ENCODE measurements at regions not wholly inside any gene's neighbourhood (a gene's known extent, or its start where the extent isn't known, plus 50 kb on each side); places are given as distances from the start of the nearest gene placed in this dataset.

DNA sequence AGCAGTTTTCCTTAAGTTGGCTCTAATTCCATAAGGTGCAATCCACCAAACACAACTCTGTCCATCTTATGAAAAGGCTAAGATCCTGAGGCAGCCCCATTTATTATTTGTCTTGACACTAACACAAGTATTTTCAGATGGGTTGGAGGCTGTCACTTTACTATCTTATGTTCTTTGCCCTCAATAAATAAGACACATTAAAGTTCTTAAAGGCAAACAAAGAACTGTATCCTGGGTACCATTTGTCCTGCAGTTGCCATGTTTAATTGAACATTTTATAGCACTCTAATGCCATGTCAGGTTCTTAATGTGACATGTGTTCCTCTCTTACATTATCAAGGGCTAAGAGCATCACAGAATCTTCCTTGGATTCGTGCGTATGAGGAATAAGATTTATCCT lies 189.5 kb upstream of the SNX2 start:
- no peak overlapping the region for H2AFZ ChIP-seq (ENCODE audit: control insufficient read depth, low read length)

DNA sequence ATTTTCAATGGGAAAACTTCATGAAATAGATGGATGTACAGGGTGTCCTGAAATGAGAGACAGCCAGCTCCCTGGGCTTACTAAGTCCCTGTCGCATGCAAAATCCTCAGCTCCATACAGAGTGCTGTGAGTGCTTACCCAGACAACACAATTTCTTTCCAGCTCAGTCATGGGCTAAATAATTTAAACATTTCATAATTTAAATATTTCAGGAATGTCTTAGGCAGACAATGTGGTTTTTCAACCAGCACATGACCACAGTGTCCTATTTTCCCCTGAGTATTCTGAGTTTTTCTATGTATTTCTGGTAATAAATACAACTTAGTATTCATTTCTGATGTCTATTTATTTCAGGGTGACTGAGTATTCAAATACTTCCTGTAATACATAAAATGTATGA lies 188.5 kb upstream of the SNX2 start:
- Histone ChIP-seq H3K4me2 (ENCODE audit: control insufficient read depth, extremely low read depth, insufficient read depth, low read depth, low read length) (no peak overlapping the region), H3K9me1 (ENCODE audit: control insufficient read depth, extremely low read depth, insufficient read depth, low read length) (no peaks in the 10 kb centered on the region), H3K27ac (ENCODE audit: control insufficient read depth, insufficient read depth, low read length) (no peak overlapping the region), H2AFZ (ENCODE audit: control insufficient read depth, low read length) (no peak overlapping the region), H3K27me3 (ENCODE audit: control insufficient read depth, extremely low read depth, insufficient read depth, low read length) (no peaks in the 10 kb centered on the region), H4K20me1 (ENCODE audit: control insufficient read depth, extremely low read depth, insufficient read depth, low read length) (no peaks in the 10 kb centered on the region), H3K79me2 (ENCODE audit: control insufficient read depth, insufficient read depth, low read length) (no peaks in the 10 kb centered on the region), H3K4me1 (ENCODE audit: control insufficient read depth, extremely low read depth, insufficient read depth, low read length) (no peaks in the 10 kb centered on the region), H3K4me3 (ENCODE audit: control insufficient read depth in 2 of 3, extremely low read depth in 1 of 3, insufficient read depth in 2 of 3, low read depth in 1 of 3, low read length in 3 of 3) (no peak overlapping the region), H3K36me3 (ENCODE audit: control insufficient read depth in 2 of 2, extremely low read depth in 1 of 2, insufficient read depth in 2 of 2, low read length in 2 of 2) (no peaks in the 10 kb centered on the region), H3K9me3 (ENCODE audit: control insufficient read depth, low read depth, low read length) (no peaks in the 10 kb centered on the region), H3K9ac (ENCODE audit: control insufficient read depth, extremely low read depth, insufficient read depth, low read length) (no peak overlapping the region)
- dilution Hi-C loops (cut with MboI; ENCODE audit: extremely low pct_ligation_motif_present, low sequenced_read_pairs) = no loop called here
- FAIRE-seq (no peak), DNase-seq (ENCODE audit: low read depth, low spot score) (no peak)
- no peak for TF ChIP-seq EZH2 (IDR thresholded peaks at IDR 0.05; ENCODE audit: low read length)
- TF ChIP-seq, protein P1, sequence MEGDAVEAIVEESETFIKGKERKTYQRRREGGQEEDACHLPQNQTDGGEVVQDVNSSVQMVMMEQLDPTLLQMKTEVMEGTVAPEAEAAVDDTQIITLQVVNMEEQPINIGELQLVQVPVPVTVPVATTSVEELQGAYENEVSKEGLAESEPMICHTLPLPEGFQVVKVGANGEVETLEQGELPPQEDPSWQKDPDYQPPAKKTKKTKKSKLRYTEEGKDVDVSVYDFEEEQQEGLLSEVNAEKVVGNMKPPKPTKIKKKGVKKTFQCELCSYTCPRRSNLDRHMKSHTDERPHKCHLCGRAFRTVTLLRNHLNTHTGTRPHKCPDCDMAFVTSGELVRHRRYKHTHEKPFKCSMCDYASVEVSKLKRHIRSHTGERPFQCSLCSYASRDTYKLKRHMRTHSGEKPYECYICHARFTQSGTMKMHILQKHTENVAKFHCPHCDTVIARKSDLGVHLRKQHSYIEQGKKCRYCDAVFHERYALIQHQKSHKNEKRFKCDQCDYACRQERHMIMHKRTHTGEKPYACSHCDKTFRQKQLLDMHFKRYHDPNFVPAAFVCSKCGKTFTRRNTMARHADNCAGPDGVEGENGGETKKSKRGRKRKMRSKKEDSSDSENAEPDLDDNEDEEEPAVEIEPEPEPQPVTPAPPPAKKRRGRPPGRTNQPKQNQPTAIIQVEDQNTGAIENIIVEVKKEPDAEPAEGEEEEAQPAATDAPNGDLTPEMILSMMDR (optimal IDR thresholded peaks at IDR 0.05 in 1 of 3, IDR thresholded peaks at IDR 0.05 in 1 of 3, conservative IDR thresholded peaks at IDR 0.05 in 1 of 3; ENCODE audit: extremely low read depth in 1 of 3, insufficient read depth in 2 of 3, low read length in 3 of 3) = no peak

More for the DNA sequence above, 189.5 kb upstream of the SNX2 start:
- H3K4me2 ChIP-seq (ENCODE audit: control insufficient read depth, extremely low read depth, insufficient read depth, low read depth, low read length) = no peak overlapping the region
- no peaks in the 10 kb centered on the region for H3K27me3 ChIP-seq (ENCODE audit: control insufficient read depth, extremely low read depth, insufficient read depth, low read length)
- dilution Hi-C loops (cut with MboI; ENCODE audit: extremely low pct_ligation_motif_present, low sequenced_read_pairs) = no loop called here
- DNase-seq (ENCODE audit: low read depth, low spot score) (no peak), FAIRE-seq (no peak)
- H3K27ac ChIP-seq (ENCODE audit: control insufficient read depth, insufficient read depth, low read length) = no peak overlapping the region
- H3K79me2 ChIP-seq (ENCODE audit: control insufficient read depth, insufficient read depth, low read length) = no peaks in the 10 kb centered on the region
- no peaks in the 10 kb centered on the region for H3K36me3 ChIP-seq (ENCODE audit: control insufficient read depth in 2 of 2, extremely low read depth in 1 of 2, insufficient read depth in 2 of 2, low read length in 2 of 2)
- no peak overlapping the region for H3K9ac ChIP-seq (ENCODE audit: control insufficient read depth, extremely low read depth, insufficient read depth, low read length)
- H3K9me3 ChIP-seq (ENCODE audit: control insufficient read depth, low read depth, low read length) = no peaks in the 10 kb centered on the region
- H3K4me3 ChIP-seq (ENCODE audit: control insufficient read depth in 2 of 3, extremely low read depth in 1 of 3, insufficient read depth in 2 of 3, low read depth in 1 of 3, low read length in 3 of 3) = no peak overlapping the region
- no peaks in the 10 kb centered on the region for H3K9me1 ChIP-seq (ENCODE audit: control insufficient read depth, extremely low read depth, insufficient read depth, low read length)
- H3K4me1 ChIP-seq (ENCODE audit: control insufficient read depth, extremely low read depth, insufficient read depth, low read length) = no peaks in the 10 kb centered on the region
- TF ChIP-seq, protein P1 (optimal IDR thresholded peaks at IDR 0.05 in 1 of 3, IDR thresholded peaks at IDR 0.05 in 1 of 3, conservative IDR thresholded peaks at IDR 0.05 in 1 of 3; ENCODE audit: extremely low read depth in 1 of 3, insufficient read depth in 2 of 3, low read length in 3 of 3) = no peak
- no peak for TF ChIP-seq EZH2 (IDR thresholded peaks at IDR 0.05; ENCODE audit: low read length)
- no peaks in the 10 kb centered on the region for H4K20me1 ChIP-seq (ENCODE audit: control insufficient read depth, extremely low read depth, insufficient read depth, low read length)
